GM12874 (cell line): ENCODE measurements at regions not wholly inside any gene's neighbourhood (a gene's known extent, or its start where the extent isn't known, plus 50 kb on each side); places are given as distances from the start of the nearest gene placed in this dataset.

Source experiments
- TF ChIP-seq, protein P1 (sequence below): IDR thresholded peaks from 2 replicates; pipeline ENCODE4 v1.5.1; 2011; ENCODE audit warnings: low read depth, mild to moderate bottlenecking, control low read depth, low read length, moderate library complexity; ENCODE audit not compliant: insufficient read depth

DNA sequence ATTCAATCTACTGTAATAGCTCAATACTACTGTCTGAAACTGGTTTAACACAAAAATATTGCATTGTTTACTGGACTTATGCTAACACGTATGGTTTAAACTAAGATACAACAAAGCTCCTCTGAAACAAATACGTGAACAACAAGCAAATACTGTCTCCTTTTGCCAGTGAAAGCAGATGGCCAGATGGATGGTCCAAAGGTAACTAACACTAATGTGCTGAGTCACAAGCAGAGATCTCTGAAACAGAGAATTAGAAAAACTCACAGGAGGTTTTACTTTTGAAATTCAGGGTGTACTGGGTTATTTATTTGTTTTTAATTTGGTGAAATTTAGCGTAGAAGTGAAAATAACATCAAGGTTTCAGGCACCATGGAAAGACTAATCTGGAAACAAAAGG lies 124.3 kb upstream of the SOX4 start:
- TF ChIP-seq, protein P1, sequence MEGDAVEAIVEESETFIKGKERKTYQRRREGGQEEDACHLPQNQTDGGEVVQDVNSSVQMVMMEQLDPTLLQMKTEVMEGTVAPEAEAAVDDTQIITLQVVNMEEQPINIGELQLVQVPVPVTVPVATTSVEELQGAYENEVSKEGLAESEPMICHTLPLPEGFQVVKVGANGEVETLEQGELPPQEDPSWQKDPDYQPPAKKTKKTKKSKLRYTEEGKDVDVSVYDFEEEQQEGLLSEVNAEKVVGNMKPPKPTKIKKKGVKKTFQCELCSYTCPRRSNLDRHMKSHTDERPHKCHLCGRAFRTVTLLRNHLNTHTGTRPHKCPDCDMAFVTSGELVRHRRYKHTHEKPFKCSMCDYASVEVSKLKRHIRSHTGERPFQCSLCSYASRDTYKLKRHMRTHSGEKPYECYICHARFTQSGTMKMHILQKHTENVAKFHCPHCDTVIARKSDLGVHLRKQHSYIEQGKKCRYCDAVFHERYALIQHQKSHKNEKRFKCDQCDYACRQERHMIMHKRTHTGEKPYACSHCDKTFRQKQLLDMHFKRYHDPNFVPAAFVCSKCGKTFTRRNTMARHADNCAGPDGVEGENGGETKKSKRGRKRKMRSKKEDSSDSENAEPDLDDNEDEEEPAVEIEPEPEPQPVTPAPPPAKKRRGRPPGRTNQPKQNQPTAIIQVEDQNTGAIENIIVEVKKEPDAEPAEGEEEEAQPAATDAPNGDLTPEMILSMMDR, result no peak

DNA sequence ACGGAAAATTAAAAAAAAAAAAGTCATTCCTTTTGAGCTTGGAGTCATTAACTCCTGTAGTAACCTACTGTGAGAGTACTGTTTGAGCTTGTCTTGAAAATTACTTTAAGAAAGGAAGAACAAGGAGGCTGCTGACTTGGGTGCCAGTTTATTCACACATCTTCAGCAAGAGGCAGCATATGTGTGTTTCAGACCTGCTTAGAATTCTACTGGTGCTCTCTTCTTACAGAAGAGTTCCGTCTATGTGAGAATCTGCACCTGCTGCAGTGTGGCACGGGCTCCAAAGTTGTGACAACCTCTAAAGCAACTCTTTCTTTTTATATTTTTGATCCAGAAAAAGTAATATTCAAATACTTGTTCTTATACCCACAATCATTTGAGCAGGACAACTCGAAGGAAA lies 117.4 kb upstream of the SOX4 start:
- TF ChIP-seq, protein P1, result no peak

GRCh38 chr6:21478411-21478810 lies 115.1 kb upstream of the SOX4 start:
- TF ChIP-seq, protein P1, result no peak

DNA sequence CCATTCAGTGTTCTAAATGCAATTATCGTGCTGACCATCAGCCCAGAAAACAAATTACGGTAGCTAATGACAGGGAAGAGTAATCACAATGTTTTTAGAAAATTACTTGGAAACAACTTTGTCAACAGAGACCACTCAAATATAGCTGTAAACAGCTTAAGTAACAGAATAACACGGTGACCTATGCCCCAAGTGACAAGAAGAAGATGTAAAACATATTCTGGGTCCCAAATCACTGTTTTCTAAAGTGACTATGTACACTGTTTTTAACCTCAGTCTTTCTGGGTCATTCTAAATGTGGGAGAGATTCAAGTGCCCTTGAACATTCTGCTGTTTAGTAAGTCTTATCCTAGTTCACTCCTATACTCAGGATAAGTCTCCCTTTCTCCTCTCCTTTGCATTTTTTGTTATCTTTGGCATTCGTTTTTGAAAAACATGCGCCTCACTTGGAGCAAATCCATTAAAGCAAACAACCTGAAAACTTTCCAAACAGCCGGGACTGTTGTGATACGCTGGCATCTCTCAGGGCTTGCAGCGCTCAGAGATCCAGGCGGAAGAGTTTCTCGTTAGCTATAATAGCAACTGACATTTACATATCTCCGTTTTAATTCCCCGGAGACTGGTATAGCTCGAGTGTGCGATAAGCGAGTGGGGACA lies 114.5 kb upstream of the SOX4 start:
- TF ChIP-seq, protein P1, result no peak

DNA sequence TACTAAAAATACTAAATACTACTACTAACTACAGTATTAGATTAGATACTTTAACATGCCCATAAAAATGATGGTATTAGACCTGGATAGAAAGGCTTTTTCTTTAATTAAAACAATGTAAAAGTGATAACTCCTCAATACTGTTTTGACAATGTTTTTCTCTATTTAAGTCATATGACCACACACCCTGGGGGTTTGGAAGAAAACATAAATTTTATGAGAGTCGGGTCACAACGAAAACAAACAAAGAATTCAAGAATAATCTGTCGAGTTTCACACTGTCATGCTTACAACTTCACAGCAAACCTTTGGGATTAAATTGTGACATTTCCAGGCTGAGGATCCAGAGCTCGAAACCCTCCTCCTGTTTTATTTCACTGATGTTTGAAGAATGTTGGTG lies 107.4 kb upstream of the SOX4 start:
- TF ChIP-seq, protein P1, result no peak

DNA sequence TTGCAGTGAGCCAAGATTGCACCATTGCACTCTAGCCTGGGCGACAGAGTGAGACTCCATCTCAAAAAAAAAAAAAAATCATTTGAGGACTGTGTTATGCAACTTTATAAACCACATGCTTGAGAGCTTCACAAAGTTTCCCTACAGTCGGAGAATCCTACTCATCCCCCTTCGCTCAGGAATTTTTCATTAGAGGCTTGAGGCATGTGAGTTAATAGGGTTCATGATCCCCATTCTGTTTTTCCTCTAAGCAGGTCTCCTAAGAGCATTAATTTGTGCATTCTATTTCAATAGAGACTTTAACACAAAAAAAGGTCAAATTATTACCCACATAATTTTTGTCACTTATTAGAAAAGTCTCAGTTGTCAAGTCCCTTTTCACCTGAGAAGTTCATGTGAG lies 103.7 kb upstream of the SOX4 start:
- TF ChIP-seq, protein P1, result no peak

DNA sequence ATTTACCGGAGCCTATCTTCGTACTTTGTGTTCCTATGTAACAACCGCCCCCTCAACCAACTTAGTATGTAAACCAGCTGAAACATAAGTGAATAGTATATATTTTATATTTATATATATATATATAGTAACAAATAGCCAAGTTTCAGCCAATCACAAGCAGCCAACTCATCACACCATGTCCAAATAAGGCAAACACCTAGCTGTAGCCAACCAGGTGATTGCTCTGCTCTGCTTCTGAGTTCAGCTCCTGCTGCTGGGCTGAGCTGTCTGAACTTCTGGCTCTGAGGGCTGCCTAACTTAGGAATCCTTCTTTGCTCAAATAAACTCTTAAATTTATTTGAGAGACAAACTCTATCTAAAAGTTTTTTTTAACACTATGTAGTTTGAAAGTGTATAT lies 101.6 kb upstream of the SOX4 start:
- TF ChIP-seq, protein P1, result no peak
